LHCN-M2 (cell line): ENCODE measurements at regions not wholly inside any gene's neighbourhood (a gene's known extent, or its start where the extent isn't known, plus 50 kb on each side); places are given as distances from the start of the nearest gene placed in this dataset.

Experiments used
- DNase-seq: peaks from one replicate; pipeline ENCODE4 v3.0.0-alpha.2; 2012; ENCODE audit warnings: low read depth

DNA sequence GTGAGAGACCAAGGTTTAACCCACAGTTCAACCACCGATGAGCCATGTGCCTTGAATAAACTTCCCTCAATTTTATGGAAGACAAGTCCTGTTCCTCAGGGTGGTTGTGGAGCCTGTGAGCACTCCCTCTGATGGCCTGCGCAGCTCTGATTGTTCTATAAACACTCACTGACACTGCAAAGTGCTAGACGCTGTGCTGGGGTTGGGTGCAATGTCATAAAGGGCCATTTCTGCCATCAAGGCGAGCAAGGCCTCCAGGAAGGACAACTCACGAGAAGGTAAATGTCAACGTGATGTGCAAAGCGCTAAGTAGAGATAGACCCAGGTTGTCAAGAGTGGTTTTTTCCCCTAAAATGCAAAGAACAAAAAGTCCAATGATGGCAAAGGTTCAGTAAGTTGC is 75.7 kb upstream of the SYT6 start:
- DNase-seq = no peak

GRCh38 chr1:114227059-114227458 is 73.4 kb upstream of the SYT6 start:
- DNase-seq = no peak

DNA sequence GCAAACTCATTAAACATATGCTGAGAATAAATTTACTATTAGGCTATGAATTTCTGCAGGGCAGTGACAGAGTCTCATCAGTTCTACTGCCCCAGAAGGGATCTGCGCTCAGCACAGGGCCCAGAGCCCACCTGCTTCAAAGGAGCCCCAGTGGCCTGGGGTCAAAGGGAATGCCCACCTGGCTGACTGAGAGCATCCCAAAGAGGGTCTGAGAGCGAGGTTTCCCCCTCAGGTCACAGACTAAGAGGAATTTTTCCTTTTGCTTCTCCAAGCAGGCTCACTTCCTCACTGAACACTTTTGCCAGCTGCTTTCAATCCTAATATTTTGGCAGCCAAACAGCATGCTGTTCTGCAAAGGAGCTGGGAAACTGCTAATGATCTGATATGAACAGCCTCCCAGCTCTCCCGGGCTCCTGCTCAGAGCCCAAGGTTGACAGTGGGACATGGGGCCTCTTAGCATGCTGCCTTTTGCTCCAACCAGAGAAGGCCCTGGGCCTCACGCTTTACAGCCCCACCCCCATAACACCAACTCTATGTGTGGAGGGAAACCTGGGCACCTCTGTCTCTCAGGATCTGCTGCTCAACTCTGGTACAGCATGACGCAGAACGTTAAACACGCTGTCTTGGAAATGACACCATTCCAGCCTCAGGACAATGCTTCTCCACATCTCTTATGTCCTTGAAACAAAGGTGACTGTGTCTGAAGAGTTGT is 70.7 kb upstream of the SYT6 start:
- no peak for DNase-seq

GRCh38 chr1:114222920-114223319 is 69.3 kb upstream of the SYT6 start:
- no peak for DNase-seq

- DNase-seq = peak; percentile 50
Measured at GRCh38 chr1:114219172-114219868, 65.7 kb upstream of the SYT6 start.

- no peak for DNase-seq
Measured at GRCh38 chr1:114218361-114219171, 64.9 kb upstream of the SYT6 start.

- DNase-seq = no peak
Measured at GRCh38 chr1:114216431-114217173, 62.9 kb upstream of the SYT6 start.

- peak; percentile 28 for DNase-seq
Measured at GRCh38 chr1:114215436-114215835, 61.8 kb upstream of the SYT6 start.

DNA sequence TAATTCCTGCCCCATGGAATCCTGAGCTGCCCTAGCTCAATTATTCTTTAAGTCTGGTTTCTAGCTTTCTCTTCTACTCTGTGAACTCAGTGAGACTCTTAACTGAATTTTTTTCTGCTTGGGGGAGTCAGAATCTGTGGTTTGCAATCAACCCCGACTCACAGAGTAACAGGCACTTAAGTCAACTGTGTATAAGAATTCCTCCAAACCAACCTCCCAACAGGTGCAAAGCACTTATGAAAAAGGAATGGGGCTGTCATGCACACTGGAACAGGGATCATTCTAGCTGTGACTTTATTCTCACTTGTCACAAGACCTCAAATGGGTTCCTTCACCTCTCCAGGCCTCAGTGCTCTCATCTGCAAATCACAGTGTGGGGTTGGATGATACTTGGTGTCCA is 60.3 kb upstream of the SYT6 start:
- DNase-seq = peak; percentile 38

DNA sequence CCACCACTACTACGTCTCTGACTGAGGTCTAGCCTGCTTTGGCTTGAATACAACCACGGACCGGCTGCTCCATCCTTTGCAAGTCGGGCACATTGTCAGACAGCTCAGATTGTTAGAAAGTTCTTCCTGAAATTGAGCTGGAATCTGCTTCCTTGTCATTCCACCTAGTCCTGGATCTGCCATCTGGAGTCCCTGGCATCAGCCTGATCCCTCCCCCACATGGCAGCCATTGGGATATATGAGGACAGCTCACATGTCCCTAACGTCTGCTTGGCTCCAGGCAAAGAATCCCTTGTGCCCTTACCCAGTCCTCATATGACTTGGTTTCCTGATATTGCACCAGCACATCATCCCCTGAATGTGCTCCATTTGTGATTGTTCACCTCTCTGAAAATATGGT is 56.3 kb upstream of the SYT6 start:
- DNase-seq = no peak

DNA sequence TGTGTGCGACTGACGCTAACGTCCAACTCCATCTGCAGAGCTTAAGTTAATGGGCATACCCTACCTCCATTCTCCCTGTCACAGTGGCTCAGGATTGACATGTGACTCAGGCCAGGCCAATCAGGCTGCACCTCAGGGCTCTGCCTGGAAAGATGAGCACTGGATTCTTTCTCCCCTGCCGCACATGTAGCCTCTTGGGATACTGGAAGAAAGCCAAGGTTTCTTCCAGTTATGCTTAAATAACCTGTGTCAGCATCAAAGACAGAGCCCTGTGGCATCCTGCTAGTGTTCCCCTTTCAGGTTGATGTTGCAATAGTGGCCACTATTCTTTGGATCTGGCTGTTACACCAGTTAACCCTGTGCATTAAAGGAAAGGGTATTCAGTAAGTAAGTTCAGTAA is 55.0 kb upstream of the SYT6 start:
- no peak for DNase-seq

- DNase-seq = no peak
Measured at GRCh38 chr1:114208106-114208505, 54.4 kb upstream of the SYT6 start.

DNA sequence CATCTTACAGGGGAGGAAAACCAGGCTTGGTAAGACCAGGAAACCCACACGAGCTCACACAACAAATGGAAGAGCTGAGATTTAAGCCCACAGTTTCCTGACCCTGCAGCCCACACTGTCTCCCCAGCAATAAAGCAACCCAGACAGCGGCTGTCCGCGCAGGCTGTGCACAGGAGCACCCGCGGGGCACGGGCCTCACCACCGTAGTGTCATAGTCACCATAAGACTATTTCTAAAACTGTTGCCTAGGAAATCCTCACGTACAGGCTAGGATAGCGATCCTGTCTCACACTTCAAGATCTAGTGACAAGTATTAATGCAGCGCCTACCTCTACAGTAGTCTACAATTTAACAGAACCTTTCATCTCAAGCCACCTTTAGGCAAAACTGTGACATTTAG is 54.0 kb upstream of the SYT6 start:
- no peak for DNase-seq

- no peak for DNase-seq
Measured at GRCh38 chr1:114206392-114206791, 52.7 kb upstream of the SYT6 start.

DNA sequence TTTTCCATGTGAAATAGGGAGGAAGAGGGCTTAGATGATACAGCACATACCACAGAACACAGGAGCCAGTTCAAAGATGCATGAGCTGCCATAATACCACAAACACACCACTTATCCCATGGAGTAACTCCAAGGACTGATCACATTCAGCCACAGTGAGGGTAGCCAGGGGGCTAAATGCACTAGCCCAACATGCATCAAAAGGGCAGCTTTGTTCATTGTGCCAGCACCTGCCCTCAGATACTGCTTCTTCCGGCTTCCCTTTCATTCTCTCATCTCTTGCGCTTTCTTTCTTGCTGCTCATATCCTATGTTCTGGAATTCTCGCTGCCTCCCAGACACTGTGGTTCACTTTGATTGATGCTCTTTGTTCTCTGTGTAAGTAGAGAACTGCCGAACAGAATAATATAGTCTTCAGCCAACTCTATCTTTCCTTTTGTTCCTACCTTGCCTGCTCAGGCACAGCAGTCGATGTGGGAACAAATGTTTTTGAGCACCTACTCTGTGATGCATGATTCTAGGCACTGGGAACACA is 50.0 kb upstream of the SYT6 start:
- DNase-seq = no peak
